ENCODE measurements at regions not wholly inside any gene's neighbourhood (a gene's known extent, or its start where the extent isn't known, plus 50 kb on each side); places are given as distances from the start of the nearest gene placed in this dataset.

DNA sequence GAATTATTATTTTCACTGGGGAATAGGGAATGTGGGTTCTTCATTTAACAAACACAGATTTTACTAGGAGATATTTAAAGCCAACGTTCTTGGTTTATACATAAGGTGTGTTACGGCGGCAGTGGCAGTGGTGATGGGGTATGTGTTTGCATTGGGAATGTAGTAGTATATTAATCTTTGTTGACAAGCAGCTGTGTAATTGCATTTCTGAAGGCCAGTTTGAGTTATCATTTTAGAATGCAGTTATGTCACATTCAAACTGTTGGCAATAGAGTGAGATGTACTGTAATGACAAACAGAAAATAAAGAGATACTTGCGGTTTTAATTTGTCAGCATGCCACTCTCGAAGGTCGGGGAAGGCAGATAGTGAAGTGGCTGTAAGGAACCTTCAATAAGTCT is 628.6 kb upstream of the POM121L12 start:
- DNase-seq = no peak
- H3K9me3 ChIP-seq = no peaks in the 10 kb centered on the region
- no peaks in the 10 kb centered on the region for H3K27me3 ChIP-seq
- WGBS, 2 donors (ENCODE audit: low coverage in 1 of 2) = 81 to 89% methylated on average over 6 of the region's 6 CpGs
- H3K36me3 ChIP-seq = no peaks in the 10 kb centered on the region
- no peaks in the 10 kb centered on the region for H3K4me1 ChIP-seq
- H3K27ac ChIP-seq = no peak overlapping the region
- H3K4me3 ChIP-seq = no peak overlapping the region
- in situ Hi-C loops (cut with MboI; ENCODE audit: low pct_ligation_motif_present in 1 of 4, low pct_unique_long_range_greater_than_20kb in 1 of 4, low sequenced_read_pairs in 3 of 4) (no loop called here), intact Hi-C loops (cut with DNase I; ENCODE audit: low total_unique reads) (no loop called here)
- no peak for TF ChIP-seq POLR2A (IDR thresholded peaks at IDR 0.05)
- TF ChIP-seq POLR2AphosphoS5 (IDR thresholded peaks at IDR 0.05) = no peak
- TF ChIP-seq CTCF (IDR thresholded peaks at IDR 0.05) = no peak
- no peak for TF ChIP-seq EP300 (IDR thresholded peaks at IDR 0.05; ENCODE audit: low read depth)

- TF ChIP-seq CTCF (IDR thresholded peaks at IDR 0.05) (no peak), POLR2AphosphoS5 (IDR thresholded peaks at IDR 0.05) (no peak), POLR2A (IDR thresholded peaks at IDR 0.05) (no peak), EP300 (IDR thresholded peaks at IDR 0.05; ENCODE audit: low read depth) (no peak)
- Histone ChIP-seq H3K27me3 (no peaks in the 10 kb centered on the region), H3K4me1 (no peaks in the 10 kb centered on the region), H3K27ac (no peak overlapping the region), H3K4me3 (no peak overlapping the region), H3K9me3 (no peaks in the 10 kb centered on the region), H3K36me3 (no peaks in the 10 kb centered on the region)
- WGBS, 2 donors (ENCODE audit: low coverage in 1 of 2) = 92% methylated on average over 3 of the region's 3 CpGs; no CpG with 5 or more reads in 1 of the 2 donors
- intact Hi-C loops (cut with DNase I; ENCODE audit: low total_unique reads) = no loop called here
- in situ Hi-C loops (cut with MboI; ENCODE audit: low pct_ligation_motif_present in 1 of 4, low pct_unique_long_range_greater_than_20kb in 1 of 4, low sequenced_read_pairs in 3 of 4) = no loop called here
- no peak for DNase-seq
These were observed 652.7 kb upstream of the POM121L12 start for GRCh38 chr7:52382731-52383130.

GRCh38 chr7:52369922-52370321 is 665.5 kb upstream of the POM121L12 start:
- WGBS, 2 donors (ENCODE audit: low coverage in 1 of 2) = 86 to 90% methylated on average over 2 to 4 of the region's 4 CpGs
- no peaks in the 10 kb centered on the region for H3K27me3 ChIP-seq
- TF ChIP-seq POLR2AphosphoS5 (IDR thresholded peaks at IDR 0.05) (no peak), EP300 (IDR thresholded peaks at IDR 0.05; ENCODE audit: low read depth) (no peak), CTCF (IDR thresholded peaks at IDR 0.05) (no peak), POLR2A (IDR thresholded peaks at IDR 0.05) (no peak)
- H3K36me3 ChIP-seq = no peaks in the 10 kb centered on the region
- intact Hi-C loops (cut with DNase I; ENCODE audit: low total_unique reads) (no loop called here), in situ Hi-C loops (cut with MboI; ENCODE audit: low pct_ligation_motif_present in 1 of 4, low pct_unique_long_range_greater_than_20kb in 1 of 4, low sequenced_read_pairs in 3 of 4) (no loop called here)
- H3K4me1 ChIP-seq = no peaks in the 10 kb centered on the region
- no peak for DNase-seq
- no peak overlapping the region for H3K4me3 ChIP-seq
- H3K27ac ChIP-seq = no peak overlapping the region
- peaks cover 0 to 4% of the 10 kb centered on the region in 2 donors for H3K9me3 ChIP-seq

DNA sequence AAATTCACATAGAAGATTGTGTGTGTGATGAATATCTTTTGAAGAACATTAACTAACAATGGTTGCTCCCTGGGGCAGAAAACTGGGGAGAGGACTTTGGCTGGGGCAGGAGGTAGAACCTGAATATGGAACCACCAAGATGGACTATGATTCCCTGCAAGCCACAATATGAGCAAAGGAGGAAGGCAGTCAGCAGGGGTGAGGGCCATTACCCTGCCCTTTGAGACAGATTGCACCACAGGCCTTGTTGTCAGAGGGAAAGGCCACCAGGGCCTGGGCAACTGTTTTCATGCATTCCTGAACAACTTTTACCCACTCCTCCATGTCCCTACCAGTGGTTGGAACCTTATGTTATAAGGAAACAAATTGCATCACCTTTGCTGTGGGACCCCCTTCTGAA is 670.1 kb upstream of the POM121L12 start:
- no peak for DNase-seq
- TF ChIP-seq POLR2AphosphoS5 (IDR thresholded peaks at IDR 0.05) = no peak
- no peak for TF ChIP-seq CTCF (IDR thresholded peaks at IDR 0.05)
- TF ChIP-seq POLR2A (IDR thresholded peaks at IDR 0.05) = no peak
- no peak for TF ChIP-seq EP300 (IDR thresholded peaks at IDR 0.05; ENCODE audit: low read depth)
- Histone ChIP-seq H3K27me3 (no peaks in the 10 kb centered on the region), H3K4me3 (no peak overlapping the region), H3K27ac (no peak overlapping the region), H3K4me1 (no peaks in the 10 kb centered on the region), H3K9me3 (no peaks in the 10 kb centered on the region), H3K36me3 (no peaks in the 10 kb centered on the region)
- intact Hi-C loops (cut with DNase I; ENCODE audit: low total_unique reads) (no loop called here), in situ Hi-C loops (cut with MboI; ENCODE audit: low pct_ligation_motif_present in 1 of 4, low pct_unique_long_range_greater_than_20kb in 1 of 4, low sequenced_read_pairs in 3 of 4) (no loop called here)
